HL-60 (cell line): ENCODE measurements at regions not wholly inside any gene's neighbourhood (a gene's known extent, or its start where the extent isn't known, plus 50 kb on each side); places are given as distances from the start of the nearest gene placed in this dataset.

Source experiments
- DNase-seq, 2 experiments: peaks; one replicate each; pipeline ENCODE4 v3.0.0-alpha.2; 2010 to 2020; ENCODE audit warnings: low read depth in 1 of 2, low spot score in 1 of 2
- H3K27ac ChIP-seq: fragments of 250-450 bp; sonication (Bioruptor Pico); replicated peaks from 2 replicates; pipeline ENCODE4 v1.5.1; 2020; ENCODE audit warnings: mild to moderate bottlenecking, moderate library complexity
- H3K27me3 ChIP-seq: fragments of 250-450 bp; sonication (Bioruptor Pico); 2 replicates; pipeline ENCODE4 v1.5.1; 2021; ENCODE audit warnings: mild to moderate bottlenecking, moderate library complexity; ENCODE audit not compliant: insufficient read depth, poor library complexity, severe bottlenecking
- H3K4me3 ChIP-seq: replicated peaks from 2 replicates; pipeline ENCODE4 v1.5.1; 2011; ENCODE audit warnings: mild to moderate bottlenecking, control low read depth, low read length; ENCODE audit not compliant: insufficient read depth
- CTCF ChIP-seq: IDR thresholded peaks from one replicate; pipeline ENCODE4 v1.5.1; 2011; ENCODE audit warnings: low read length, control low read depth, inconsistent platforms; ENCODE audit not compliant: insufficient read depth
- GABPA ChIP-seq: IDR thresholded peaks from 2 replicates; pipeline ENCODE4 v1.6.1; 2012; ENCODE audit warnings: low read depth
- POLR2AphosphoS5 ChIP-seq: IDR thresholded peaks from 2 replicates; pipeline ENCODE4 v1.6.1; 2012; ENCODE audit warnings: low read depth
- REST ChIP-seq: IDR thresholded peaks from 2 replicates; pipeline ENCODE4 v1.6.1; 2012; ENCODE audit warnings: low read depth; ENCODE audit not compliant: insufficient replicate concordance
- SPI1 ChIP-seq: IDR thresholded peaks from 2 replicates; pipeline ENCODE4 v1.6.1; 2012; ENCODE audit warnings: low read depth, mild to moderate bottlenecking, borderline replicate concordance

DNA sequence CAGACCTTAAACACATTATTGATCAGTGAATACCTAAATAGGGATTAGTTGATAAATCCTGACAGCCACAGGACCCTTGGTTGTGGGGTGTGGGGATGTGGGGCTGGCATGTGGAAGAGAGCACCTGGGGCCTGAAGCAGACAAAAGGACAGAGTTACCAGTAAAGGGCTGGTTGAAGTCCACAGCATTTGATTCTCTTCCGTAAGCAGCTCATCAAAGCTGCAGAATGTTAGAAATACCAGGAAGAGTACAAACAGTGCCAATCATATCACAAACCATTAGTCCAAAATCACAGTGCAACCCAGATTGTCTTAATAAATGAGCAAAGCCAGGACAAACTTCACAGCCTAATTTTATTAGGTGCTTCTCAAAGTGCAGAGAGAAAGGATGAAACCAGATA, 92.5 kb upstream of the KL start:
- Histone ChIP-seq H3K27ac (no peak overlapping the region), H3K4me3 (no peak overlapping the region), H3K27me3 (no peaks in the 10 kb centered on the region)
- DNase-seq = no peak
- TF ChIP-seq GABPA = no peak
- no peak for TF ChIP-seq CTCF
- no peak for TF ChIP-seq SPI1
- no peak for TF ChIP-seq POLR2AphosphoS5
- TF ChIP-seq REST = no peak

- no peak for DNase-seq
- H3K27me3 ChIP-seq = no peaks in the 10 kb centered on the region
- no peak overlapping the region for H3K27ac ChIP-seq
- H3K4me3 ChIP-seq = no peak overlapping the region
- TF ChIP-seq GABPA = no peak
- TF ChIP-seq CTCF = no peak
- TF ChIP-seq POLR2AphosphoS5 = no peak
- TF ChIP-seq REST = no peak
- TF ChIP-seq SPI1 = no peak
Observed at GRCh38 chr13:32924886-32925285, 91.3 kb upstream of the KL start.

- no peak for DNase-seq
- TF ChIP-seq REST (no peak), SPI1 (no peak)
- Histone ChIP-seq H3K27ac (no peak overlapping the region), H3K27me3 (no peaks in the 10 kb centered on the region), H3K4me3 (no peak overlapping the region)
Observed at GRCh38 chr13:32925506-32925905, 90.7 kb upstream of the KL start.

DNA sequence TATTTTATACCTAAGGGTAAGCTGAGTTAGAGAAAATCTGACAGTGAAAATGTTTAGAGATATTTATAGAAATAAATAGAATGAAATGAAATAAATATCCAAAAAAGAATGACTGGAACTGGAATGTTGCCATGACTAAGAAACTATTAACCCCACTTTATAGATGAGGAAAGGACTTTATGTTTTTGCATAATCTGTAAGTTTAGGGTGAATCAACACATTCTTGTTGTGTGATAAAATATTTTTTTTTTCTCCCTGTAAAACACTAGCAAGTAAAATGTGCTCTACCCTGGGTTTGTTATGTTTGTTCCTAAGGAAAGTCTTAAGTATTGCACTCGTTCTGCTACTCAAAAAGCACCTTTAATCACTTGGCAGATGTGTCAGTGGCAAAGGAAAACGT, 83.8 kb upstream of the KL start:
- DNase-seq = no peak
- H3K4me3 ChIP-seq = no peak overlapping the region
- H3K27me3 ChIP-seq = no peaks in the 10 kb centered on the region
- H3K27ac ChIP-seq = no peak overlapping the region
- TF ChIP-seq SPI1 = no peak
- TF ChIP-seq CTCF = no peak
- no peak for TF ChIP-seq GABPA
- TF ChIP-seq REST = no peak
- no peak for TF ChIP-seq POLR2AphosphoS5
